GM12874 (cell line): ENCODE measurements at regions not wholly inside any gene's neighbourhood (a gene's known extent, or its start where the extent isn't known, plus 50 kb on each side); places are given as distances from the start of the nearest gene placed in this dataset.

ENCODE experiments used
- TF ChIP-seq, protein P1 (sequence below): IDR thresholded peaks from 2 replicates; pipeline ENCODE4 v1.5.1; 2011; ENCODE audit warnings: low read depth, mild to moderate bottlenecking, control low read depth, low read length, moderate library complexity; ENCODE audit not compliant: insufficient read depth

DNA sequence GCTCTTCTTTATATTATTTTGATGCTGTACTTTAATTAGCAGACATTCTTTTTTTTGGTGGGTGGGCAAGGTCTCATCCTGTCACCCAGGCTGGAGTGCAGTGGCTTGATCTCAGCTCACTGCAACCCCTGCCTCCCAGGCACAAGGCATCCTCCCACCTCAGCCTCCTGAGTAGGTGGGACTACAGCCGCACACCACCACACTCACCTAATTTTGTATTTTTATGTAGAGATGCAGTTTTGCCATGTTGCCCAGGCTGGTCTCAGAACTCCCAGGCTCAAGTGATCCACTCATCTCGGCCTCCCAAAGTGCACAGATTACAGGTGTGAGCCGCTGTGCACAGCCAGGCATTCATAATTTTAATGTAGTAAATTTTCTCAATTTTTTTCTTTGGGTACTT lies 608.1 kb downstream of the ZNF385D start:
- TF ChIP-seq, protein P1, sequence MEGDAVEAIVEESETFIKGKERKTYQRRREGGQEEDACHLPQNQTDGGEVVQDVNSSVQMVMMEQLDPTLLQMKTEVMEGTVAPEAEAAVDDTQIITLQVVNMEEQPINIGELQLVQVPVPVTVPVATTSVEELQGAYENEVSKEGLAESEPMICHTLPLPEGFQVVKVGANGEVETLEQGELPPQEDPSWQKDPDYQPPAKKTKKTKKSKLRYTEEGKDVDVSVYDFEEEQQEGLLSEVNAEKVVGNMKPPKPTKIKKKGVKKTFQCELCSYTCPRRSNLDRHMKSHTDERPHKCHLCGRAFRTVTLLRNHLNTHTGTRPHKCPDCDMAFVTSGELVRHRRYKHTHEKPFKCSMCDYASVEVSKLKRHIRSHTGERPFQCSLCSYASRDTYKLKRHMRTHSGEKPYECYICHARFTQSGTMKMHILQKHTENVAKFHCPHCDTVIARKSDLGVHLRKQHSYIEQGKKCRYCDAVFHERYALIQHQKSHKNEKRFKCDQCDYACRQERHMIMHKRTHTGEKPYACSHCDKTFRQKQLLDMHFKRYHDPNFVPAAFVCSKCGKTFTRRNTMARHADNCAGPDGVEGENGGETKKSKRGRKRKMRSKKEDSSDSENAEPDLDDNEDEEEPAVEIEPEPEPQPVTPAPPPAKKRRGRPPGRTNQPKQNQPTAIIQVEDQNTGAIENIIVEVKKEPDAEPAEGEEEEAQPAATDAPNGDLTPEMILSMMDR: no peak

GRCh38 chr3:21142031-21142430 lies 609.0 kb downstream of the ZNF385D start:
- TF ChIP-seq, protein P1: no peak

GRCh38 chr3:21140785-21141184 lies 610.2 kb downstream of the ZNF385D start:
- TF ChIP-seq, protein P1: no peak

- TF ChIP-seq, protein P1: no peak
Measured at GRCh38 chr3:21138085-21138484, 612.9 kb downstream of the ZNF385D start.

- TF ChIP-seq, protein P1: no peak
Measured at GRCh38 chr3:21132896-21133295, 618.1 kb downstream of the ZNF385D start.

GRCh38 chr3:21120826-21121225 lies 630.2 kb downstream of the ZNF385D start:
- TF ChIP-seq, protein P1: no peak

- TF ChIP-seq, protein P1: no peak
Measured at GRCh38 chr3:21117370-21117769, 633.6 kb downstream of the ZNF385D start.

- TF ChIP-seq, protein P1: no peak
Measured at GRCh38 chr3:21109056-21109455, 642.0 kb downstream of the ZNF385D start.
